ENCODE measurements at regions not wholly inside any gene's neighbourhood (a gene's known extent, or its start where the extent isn't known, plus 50 kb on each side); places are given as distances from the start of the nearest gene placed in this dataset.

GRCh38 chr17:79305768-79306423, 231.3 kb downstream of the ENGASE start:
- peaks cover 9% of the 10 kb centered on the region for H3K27me3 Mint-ChIP-seq

GRCh38 chr17:79305376-79305767, 230.7 kb downstream of the ENGASE start:
- no peaks in the 10 kb centered on the region for H3K9me3 Mint-ChIP-seq
- H3K27me3 Mint-ChIP-seq = peaks cover 10% of the 10 kb centered on the region
- no peak overlapping the region for H3K27ac Mint-ChIP-seq
- no peaks in the 10 kb centered on the region for H3K4me1 Mint-ChIP-seq
- no peak overlapping the region for H3K4me3 Mint-ChIP-seq
- no peaks in the 10 kb centered on the region for H3K36me3 Mint-ChIP-seq

More at GRCh38 chr17:79305768-79306423, 231.3 kb downstream of the ENGASE start:
- Mint-ChIP-seq H3K9me3 (no peaks in the 10 kb centered on the region), H3K27ac (no peak overlapping the region), H3K36me3 (no peaks in the 10 kb centered on the region), H3K4me1 (no peaks in the 10 kb centered on the region), H3K4me3 (no peak overlapping the region)

GRCh38 chr17:79304884-79305283, 230.3 kb downstream of the ENGASE start:
- Mint-ChIP-seq H3K4me1 (no peaks in the 10 kb centered on the region), H3K27me3 (peaks cover 10% of the 10 kb centered on the region), H3K36me3 (no peaks in the 10 kb centered on the region), H3K9me3 (no peaks in the 10 kb centered on the region), H3K4me3 (no peak overlapping the region), H3K27ac (no peak overlapping the region)

GRCh38 chr17:79303641-79304205, 229.1 kb downstream of the ENGASE start:
- no peaks in the 10 kb centered on the region for H3K9me3 Mint-ChIP-seq
- no peak overlapping the region for H3K4me3 Mint-ChIP-seq
- H3K36me3 Mint-ChIP-seq = no peaks in the 10 kb centered on the region
- H3K27me3 Mint-ChIP-seq = peaks cover 7% of the 10 kb centered on the region
- no peaks in the 10 kb centered on the region for H3K4me1 Mint-ChIP-seq
- no peak overlapping the region for H3K27ac Mint-ChIP-seq

GRCh38 chr17:79301469-79301868, 226.8 kb downstream of the ENGASE start:
- Mint-ChIP-seq H3K4me3 (no peak overlapping the region), H3K36me3 (no peaks in the 10 kb centered on the region), H3K9me3 (no peaks in the 10 kb centered on the region), H3K4me1 (no peaks in the 10 kb centered on the region), H3K27me3 (peaks cover 10% of the 10 kb centered on the region), H3K27ac (no peak overlapping the region)

GRCh38 chr17:79299349-79299748, 224.7 kb downstream of the ENGASE start:
- H3K4me1 Mint-ChIP-seq = no peaks in the 10 kb centered on the region
- no peaks in the 10 kb centered on the region for H3K36me3 Mint-ChIP-seq

GRCh38 chr17:79298799-79299198, 224.2 kb downstream of the ENGASE start:
- no peaks in the 10 kb centered on the region for H3K4me1 Mint-ChIP-seq
- H3K9me3 Mint-ChIP-seq = no peaks in the 10 kb centered on the region
- H3K27me3 Mint-ChIP-seq = peaks cover 15% of the 10 kb centered on the region
- H3K36me3 Mint-ChIP-seq = no peaks in the 10 kb centered on the region
- no peak overlapping the region for H3K4me3 Mint-ChIP-seq
- no peak overlapping the region for H3K27ac Mint-ChIP-seq

More at GRCh38 chr17:79299349-79299748, 224.7 kb downstream of the ENGASE start:
- no peak overlapping the region for H3K4me3 Mint-ChIP-seq
- no peak overlapping the region for H3K27ac Mint-ChIP-seq
- no peaks in the 10 kb centered on the region for H3K9me3 Mint-ChIP-seq
- H3K27me3 Mint-ChIP-seq = peaks cover 15% of the 10 kb centered on the region

- Mint-ChIP-seq H3K4me1 (no peaks in the 10 kb centered on the region), H3K27me3 (peaks cover 17% of the 10 kb centered on the region), H3K36me3 (no peaks in the 10 kb centered on the region), H3K27ac (no peak overlapping the region), H3K9me3 (no peaks in the 10 kb centered on the region), H3K4me3 (no peak overlapping the region)
Observed at GRCh38 chr17:79296243-79296642, 221.6 kb downstream of the ENGASE start.

GRCh38 chr17:79295307-79295706, 220.7 kb downstream of the ENGASE start:
- Mint-ChIP-seq H3K4me1 (no peaks in the 10 kb centered on the region), H3K4me3 (no peak overlapping the region), H3K27me3 (peaks cover 13% of the 10 kb centered on the region), H3K36me3 (no peaks in the 10 kb centered on the region), H3K9me3 (no peaks in the 10 kb centered on the region), H3K27ac (no peak overlapping the region)

GRCh38 chr17:79294459-79295071, 219.9 kb downstream of the ENGASE start:
- H3K27ac Mint-ChIP-seq = peak overlapping the region; percentile 38
- H3K9me3 Mint-ChIP-seq = no peaks in the 10 kb centered on the region

GRCh38 chr17:79292501-79292900, 217.9 kb downstream of the ENGASE start:
- H3K9me3 Mint-ChIP-seq = no peaks in the 10 kb centered on the region
- H3K4me1 Mint-ChIP-seq = no peaks in the 10 kb centered on the region
- H3K27me3 Mint-ChIP-seq = peaks cover 18% of the 10 kb centered on the region
- H3K27ac Mint-ChIP-seq = no peak overlapping the region
- no peak overlapping the region for H3K4me3 Mint-ChIP-seq
- H3K36me3 Mint-ChIP-seq = no peaks in the 10 kb centered on the region

More at GRCh38 chr17:79294459-79295071, 219.9 kb downstream of the ENGASE start:
- H3K4me3 Mint-ChIP-seq = no peak overlapping the region
- H3K27me3 Mint-ChIP-seq = peaks cover 12% of the 10 kb centered on the region
- no peaks in the 10 kb centered on the region for H3K4me1 Mint-ChIP-seq
- H3K36me3 Mint-ChIP-seq = no peaks in the 10 kb centered on the region

GRCh38 chr17:79291391-79291790, 216.8 kb downstream of the ENGASE start:
- H3K4me3 Mint-ChIP-seq = no peak overlapping the region
- no peak overlapping the region for H3K27ac Mint-ChIP-seq
- H3K4me1 Mint-ChIP-seq = no peaks in the 10 kb centered on the region
- H3K36me3 Mint-ChIP-seq = no peaks in the 10 kb centered on the region
- peaks cover 14% of the 10 kb centered on the region for H3K27me3 Mint-ChIP-seq
- H3K9me3 Mint-ChIP-seq = no peaks in the 10 kb centered on the region

GRCh38 chr17:79290726-79291125, 216.1 kb downstream of the ENGASE start:
- H3K27ac Mint-ChIP-seq = peak overlapping the region; percentile 9
- H3K27me3 Mint-ChIP-seq = peaks cover 14% of the 10 kb centered on the region
- no peaks in the 10 kb centered on the region for H3K4me1 Mint-ChIP-seq
- H3K4me3 Mint-ChIP-seq = no peak overlapping the region
- H3K9me3 Mint-ChIP-seq = no peaks in the 10 kb centered on the region
- no peaks in the 10 kb centered on the region for H3K36me3 Mint-ChIP-seq

- Mint-ChIP-seq H3K4me1 (no peaks in the 10 kb centered on the region), H3K27me3 (peaks cover 10% of the 10 kb centered on the region), H3K36me3 (no peaks in the 10 kb centered on the region), H3K4me3 (no peak overlapping the region), H3K9me3 (no peaks in the 10 kb centered on the region), H3K27ac (no peak overlapping the region)
Observed at GRCh38 chr17:79288950-79289349, 214.3 kb downstream of the ENGASE start.

GRCh38 chr17:79286440-79286839, 211.8 kb downstream of the ENGASE start:
- Mint-ChIP-seq H3K4me3 (no peak overlapping the region), H3K27me3 (peaks cover 11% of the 10 kb centered on the region), H3K27ac (no peak overlapping the region), H3K9me3 (no peaks in the 10 kb centered on the region), H3K36me3 (no peaks in the 10 kb centered on the region), H3K4me1 (no peaks in the 10 kb centered on the region)

- no peaks in the 10 kb centered on the region for H3K36me3 Mint-ChIP-seq
- H3K9me3 Mint-ChIP-seq = no peaks in the 10 kb centered on the region
- H3K27ac Mint-ChIP-seq = no peak overlapping the region
- no peak overlapping the region for H3K4me3 Mint-ChIP-seq
- H3K4me1 Mint-ChIP-seq = no peaks in the 10 kb centered on the region
- peaks cover 13% of the 10 kb centered on the region for H3K27me3 Mint-ChIP-seq
Observed at GRCh38 chr17:79285973-79286372, 211.3 kb downstream of the ENGASE start.

All from activated naive CD4-positive, alpha-beta T cell treated with anti-CD3 and anti-CD28 coated beads, Interleukin-2, amount 50 U/mL, for 24 hours (primary cell).